Peyer's patch (tissue), 4 donors: ENCODE measurements at regions not wholly inside any gene's neighbourhood (a gene's known extent, or its start where the extent isn't known, plus 50 kb on each side); places are given as distances from the start of the nearest gene placed in this dataset.

Experiments used
- DNase-seq, 3 donors: peaks; one replicate each; pipeline ENCODE4 v3.0.0-alpha.2; 2017 to 2019
- H3K27ac ChIP-seq, 4 donors: fragments of 200-600 bp; sonication (generic); one replicate each; pipeline ENCODE4 v1.5.1; 2016 to 2019
- H3K27me3 ChIP-seq, 2 donors: fragments of 200-600 bp; sonication (generic); one replicate each; pipeline ENCODE4 v1.5.1; 2019
- H3K36me3 ChIP-seq, 3 donors: fragments of 200-600 bp; sonication (generic); one replicate each; pipeline ENCODE4 v1.5.1; 2016 to 2019
- H3K4me1 ChIP-seq, 4 donors: fragments of 200-600 bp; sonication (generic); one replicate each; pipeline ENCODE4 v1.5.1; 2016 to 2019
- H3K4me3 ChIP-seq, 4 donors: fragments of 200-600 bp; sonication (generic); 1 replicate in 3 of 4; 2 replicates in 1 of 4; pipeline ENCODE4 v1.5.1; 2016 to 2019; ENCODE audit warnings: mild to moderate bottlenecking in 1 of 4
- H3K9me3 ChIP-seq, 4 donors: fragments of 200-600 bp; sonication (generic); one replicate each; pipeline ENCODE4 v1.5.1; 2016 to 2019; ENCODE audit warnings: mild to moderate bottlenecking in 1 of 4
- POLR2A ChIP-seq, 2 donors: fragments of 450-650 bp; IDR thresholded peaks; one replicate each; pipeline ENCODE4 v1.5.1; 2017; ENCODE audit warnings: antibody characterized with exemption in 2 of 2, mild to moderate bottlenecking in 2 of 2, moderate library complexity in 2 of 2
- TF ChIP-seq, protein P1 (sequence below), 6 experiments: fragments of 450-650 bp in 4 of 6; fragments of 200-600 bp in 2 of 6; sonication (generic) in 1 of 6; IDR thresholded peaks; one replicate each; pipeline ENCODE4 v1.5.1; 2017 to 2019; ENCODE audit warnings: antibody characterized with exemption in 6 of 6, mild to moderate bottlenecking in 3 of 6, moderate library complexity in 1 of 6

DNA sequence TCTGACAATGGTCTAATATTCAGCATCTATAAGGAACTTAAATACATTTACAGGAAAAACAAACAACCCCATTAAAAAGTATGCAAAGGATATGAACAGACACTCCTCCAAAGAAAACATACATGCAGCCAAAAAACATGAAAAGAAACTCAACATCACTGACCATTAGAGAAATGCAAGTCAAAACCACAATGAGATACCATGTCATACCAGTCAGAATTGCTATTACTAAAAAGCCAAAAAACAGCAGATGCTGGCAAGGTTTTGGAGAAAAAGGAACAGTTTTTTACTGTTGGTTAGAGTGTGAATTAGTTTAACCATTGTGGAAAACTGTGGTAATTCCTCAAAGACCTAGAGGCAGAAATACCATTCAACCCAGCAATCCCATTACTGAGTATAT lies 339.0 kb upstream of the ADGRB3 start:
- Histone ChIP-seq H3K4me3 (no peak overlapping the region), H3K36me3 (no peaks in the 10 kb centered on the region), H3K9me3 (no peaks in the 10 kb centered on the region), H3K4me1 (no peaks in the 10 kb centered on the region), H3K27me3 (no peaks in the 10 kb centered on the region), H3K27ac (no peak overlapping the region)
- no peak for DNase-seq
- TF ChIP-seq POLR2A (IDR thresholded peaks at IDR 0.05) = no peak
- TF ChIP-seq, protein P1, sequence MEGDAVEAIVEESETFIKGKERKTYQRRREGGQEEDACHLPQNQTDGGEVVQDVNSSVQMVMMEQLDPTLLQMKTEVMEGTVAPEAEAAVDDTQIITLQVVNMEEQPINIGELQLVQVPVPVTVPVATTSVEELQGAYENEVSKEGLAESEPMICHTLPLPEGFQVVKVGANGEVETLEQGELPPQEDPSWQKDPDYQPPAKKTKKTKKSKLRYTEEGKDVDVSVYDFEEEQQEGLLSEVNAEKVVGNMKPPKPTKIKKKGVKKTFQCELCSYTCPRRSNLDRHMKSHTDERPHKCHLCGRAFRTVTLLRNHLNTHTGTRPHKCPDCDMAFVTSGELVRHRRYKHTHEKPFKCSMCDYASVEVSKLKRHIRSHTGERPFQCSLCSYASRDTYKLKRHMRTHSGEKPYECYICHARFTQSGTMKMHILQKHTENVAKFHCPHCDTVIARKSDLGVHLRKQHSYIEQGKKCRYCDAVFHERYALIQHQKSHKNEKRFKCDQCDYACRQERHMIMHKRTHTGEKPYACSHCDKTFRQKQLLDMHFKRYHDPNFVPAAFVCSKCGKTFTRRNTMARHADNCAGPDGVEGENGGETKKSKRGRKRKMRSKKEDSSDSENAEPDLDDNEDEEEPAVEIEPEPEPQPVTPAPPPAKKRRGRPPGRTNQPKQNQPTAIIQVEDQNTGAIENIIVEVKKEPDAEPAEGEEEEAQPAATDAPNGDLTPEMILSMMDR (IDR thresholded peaks at IDR 0.05) = no peak

DNA sequence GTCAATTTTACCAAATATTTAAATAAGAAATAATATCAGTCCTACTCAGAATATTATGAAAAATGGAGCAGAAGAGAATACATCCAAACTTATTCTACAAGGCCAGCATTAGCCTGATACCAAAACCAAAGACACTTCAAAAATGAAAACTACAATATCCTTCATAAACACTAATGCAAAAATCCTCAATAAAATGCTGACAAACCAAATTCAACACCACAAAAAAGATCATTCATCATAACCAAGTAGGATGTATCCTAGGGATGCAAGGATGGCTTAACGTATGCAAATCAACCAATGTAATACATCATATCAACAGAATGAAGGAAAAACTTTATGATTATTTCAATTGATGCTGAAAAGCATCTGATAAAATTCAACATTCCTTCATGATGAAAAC lies 352.4 kb upstream of the ADGRB3 start:
- TF ChIP-seq POLR2A (IDR thresholded peaks at IDR 0.05) = no peak
- TF ChIP-seq, protein P1 (IDR thresholded peaks at IDR 0.05) = no peak
- H3K36me3 ChIP-seq = no peaks in the 10 kb centered on the region
- no peak overlapping the region for H3K27ac ChIP-seq
- no peak overlapping the region for H3K4me3 ChIP-seq
- no peaks in the 10 kb centered on the region for H3K4me1 ChIP-seq
- H3K9me3 ChIP-seq = no peaks in the 10 kb centered on the region
- no peak for DNase-seq
- no peaks in the 10 kb centered on the region for H3K27me3 ChIP-seq

DNA sequence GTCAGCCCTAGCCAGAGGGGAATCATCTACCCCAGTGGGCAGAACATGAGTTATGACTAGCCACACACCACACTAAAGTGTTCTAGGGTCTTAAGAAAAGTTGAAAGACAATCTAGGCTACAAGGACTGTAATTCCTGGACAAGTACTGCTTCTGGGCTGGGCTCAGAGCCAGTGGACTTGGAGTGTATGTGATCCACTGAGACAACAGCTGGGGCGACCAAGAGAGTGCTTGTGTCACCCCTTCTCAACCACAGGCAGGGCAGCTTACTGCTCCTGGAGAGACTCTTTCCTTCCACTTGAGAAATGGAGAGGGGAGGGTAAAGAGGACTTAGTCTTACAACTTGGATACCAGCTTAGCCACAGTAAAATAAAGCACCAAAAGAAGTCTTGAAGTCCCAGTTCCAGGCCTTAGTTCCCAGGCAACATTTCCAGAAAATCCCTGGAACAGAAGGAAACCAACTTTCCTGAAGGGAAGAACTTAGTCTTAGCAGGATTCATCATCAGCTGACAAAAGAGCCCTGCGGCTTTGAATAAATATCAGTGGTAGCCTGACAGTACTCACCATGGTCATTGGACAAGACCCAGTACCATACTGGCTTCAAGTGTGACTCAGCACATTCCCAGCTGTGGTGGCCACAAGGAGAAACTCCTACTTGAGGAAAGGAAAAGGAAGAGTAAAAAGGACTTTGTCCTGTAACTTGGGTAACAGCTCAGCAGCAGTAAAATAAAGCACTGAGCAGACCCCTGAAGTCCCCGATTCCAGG lies 355.1 kb upstream of the ADGRB3 start:
- Histone ChIP-seq H3K27me3 (no peaks in the 10 kb centered on the region), H3K27ac (no peak overlapping the region), H3K4me1 (no peaks in the 10 kb centered on the region), H3K4me3 (no peak overlapping the region), H3K36me3 (no peaks in the 10 kb centered on the region), H3K9me3 (no peaks in the 10 kb centered on the region)
- TF ChIP-seq POLR2A (IDR thresholded peaks at IDR 0.05) = no peak
- TF ChIP-seq, protein P1 (IDR thresholded peaks at IDR 0.05) = no peak
- no peak for DNase-seq

DNA sequence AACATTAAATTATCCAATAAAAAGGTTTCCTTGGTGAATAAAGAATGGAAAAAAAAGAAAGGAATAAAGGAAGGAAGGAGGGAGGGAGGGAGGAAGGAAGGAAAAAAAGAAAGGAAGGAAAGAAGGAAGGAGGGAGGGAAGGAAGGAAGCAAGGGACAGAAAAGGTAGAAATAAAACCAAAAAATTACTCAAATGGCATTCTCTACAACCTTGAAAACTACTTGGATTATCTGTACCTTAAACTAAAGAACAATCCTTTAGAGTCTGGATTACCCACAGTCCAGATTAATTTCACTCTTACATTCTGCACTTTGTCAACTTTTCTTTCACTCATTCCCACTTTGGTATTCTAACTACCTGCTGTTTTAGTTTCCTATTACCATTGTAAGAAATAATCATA lies 361.8 kb upstream of the ADGRB3 start:
- Histone ChIP-seq H3K9me3 (peaks cover 0 to 5% (median 0%) of the 10 kb centered on the region in 4 donors), H3K4me3 (no peak overlapping the region), H3K4me1 (no peaks in the 10 kb centered on the region), H3K27me3 (no peaks in the 10 kb centered on the region), H3K27ac (no peak overlapping the region), H3K36me3 (no peaks in the 10 kb centered on the region)
- DNase-seq = no peak
- TF ChIP-seq, protein P1 (IDR thresholded peaks at IDR 0.05) = no peak
- no peak for TF ChIP-seq POLR2A (IDR thresholded peaks at IDR 0.05)

DNA sequence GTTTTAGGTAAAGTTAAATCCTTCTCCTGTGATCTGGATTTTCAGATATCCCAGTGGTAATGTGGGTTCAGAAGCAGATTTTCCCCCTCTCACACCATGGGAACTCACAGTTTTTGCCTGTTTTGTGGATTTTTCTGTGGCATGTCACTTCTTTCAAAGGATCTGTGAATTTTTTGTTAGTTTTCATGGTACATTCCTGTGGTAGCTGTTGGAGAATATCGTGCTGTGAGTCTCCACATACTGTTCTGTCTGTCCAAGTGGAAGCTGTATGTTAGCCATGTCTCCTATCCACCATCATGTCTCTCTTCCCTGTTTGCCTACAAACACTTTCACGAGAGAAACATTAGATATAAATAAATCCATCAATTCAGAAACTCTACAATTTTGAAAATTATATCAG lies 378.7 kb upstream of the ADGRB3 start:
- Histone ChIP-seq H3K4me3 (no peak overlapping the region), H3K27ac (no peak overlapping the region), H3K27me3 (no peaks in the 10 kb centered on the region), H3K9me3 (peaks cover 0 to 6% (median 0%) of the 10 kb centered on the region in 4 donors), H3K4me1 (no peaks in the 10 kb centered on the region), H3K36me3 (no peaks in the 10 kb centered on the region)
- no peak for DNase-seq
- TF ChIP-seq, protein P1 (IDR thresholded peaks at IDR 0.05) = no peak
- TF ChIP-seq POLR2A (IDR thresholded peaks at IDR 0.05) = no peak
